CD1c-positive myeloid dendritic cell (primary cell): ENCODE measurements at regions not wholly inside any gene's neighbourhood (a gene's known extent, or its start where the extent isn't known, plus 50 kb on each side); places are given as distances from the start of the nearest gene placed in this dataset.

ENCODE experiments used
- DNase-seq: peaks from one replicate; pipeline ENCODE4 v3.0.0-alpha.2; 2016; ENCODE audit errors: extremely low spot score

DNA sequence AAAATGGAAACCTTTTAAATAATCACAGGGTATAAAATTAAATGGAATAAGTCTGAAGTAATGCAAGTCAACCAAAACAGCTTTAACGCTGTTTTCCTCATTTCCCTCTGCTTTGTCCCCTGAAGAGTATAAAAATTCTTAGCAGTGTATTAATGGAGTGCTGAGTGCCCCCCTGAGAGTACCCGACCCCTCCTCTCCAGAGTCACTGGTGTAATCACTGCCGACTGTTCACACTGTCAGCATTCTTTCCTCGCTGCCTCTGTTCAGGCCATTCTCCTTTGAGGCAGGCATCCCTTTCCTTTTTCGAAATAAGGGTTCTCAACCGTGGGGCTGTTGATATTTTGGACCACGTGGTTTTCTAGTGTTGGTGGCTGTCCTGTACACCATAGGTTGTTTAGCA is 146.9 kb upstream of the SLC10A2 start:
- DNase-seq: no peak

- no peak for DNase-seq
These were observed 144.1 kb upstream of the SLC10A2 start for GRCh38 chr13:103210348-103210747.

DNA sequence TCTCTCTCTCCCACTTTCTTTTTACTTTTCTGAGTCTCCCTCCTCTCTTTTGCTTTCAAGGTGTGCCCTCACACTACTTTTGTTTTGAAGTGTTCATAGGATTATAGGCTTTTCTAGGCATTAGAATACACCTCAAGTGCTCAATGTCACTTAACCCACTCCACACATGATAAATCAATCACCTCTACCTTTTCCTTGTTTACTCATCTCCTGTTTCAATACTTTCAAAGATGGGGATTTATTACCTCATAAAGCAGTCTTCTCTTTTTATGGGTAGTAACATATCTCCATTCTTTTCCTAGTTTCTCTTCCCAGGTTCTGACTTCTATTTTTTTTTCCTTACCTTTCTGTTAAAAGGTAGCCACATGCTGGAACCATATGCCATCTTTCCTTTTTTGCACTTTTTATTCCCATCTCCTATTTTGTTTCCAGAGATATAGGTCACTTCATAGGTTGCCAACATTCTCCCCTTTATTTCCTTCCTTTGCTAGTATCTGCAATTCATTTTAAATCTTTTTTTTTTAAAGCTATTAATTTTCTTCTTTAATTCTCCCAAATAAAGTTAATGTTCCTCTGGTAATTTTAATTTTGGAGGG is 137.6 kb upstream of the SLC10A2 start:
- no peak for DNase-seq

DNA sequence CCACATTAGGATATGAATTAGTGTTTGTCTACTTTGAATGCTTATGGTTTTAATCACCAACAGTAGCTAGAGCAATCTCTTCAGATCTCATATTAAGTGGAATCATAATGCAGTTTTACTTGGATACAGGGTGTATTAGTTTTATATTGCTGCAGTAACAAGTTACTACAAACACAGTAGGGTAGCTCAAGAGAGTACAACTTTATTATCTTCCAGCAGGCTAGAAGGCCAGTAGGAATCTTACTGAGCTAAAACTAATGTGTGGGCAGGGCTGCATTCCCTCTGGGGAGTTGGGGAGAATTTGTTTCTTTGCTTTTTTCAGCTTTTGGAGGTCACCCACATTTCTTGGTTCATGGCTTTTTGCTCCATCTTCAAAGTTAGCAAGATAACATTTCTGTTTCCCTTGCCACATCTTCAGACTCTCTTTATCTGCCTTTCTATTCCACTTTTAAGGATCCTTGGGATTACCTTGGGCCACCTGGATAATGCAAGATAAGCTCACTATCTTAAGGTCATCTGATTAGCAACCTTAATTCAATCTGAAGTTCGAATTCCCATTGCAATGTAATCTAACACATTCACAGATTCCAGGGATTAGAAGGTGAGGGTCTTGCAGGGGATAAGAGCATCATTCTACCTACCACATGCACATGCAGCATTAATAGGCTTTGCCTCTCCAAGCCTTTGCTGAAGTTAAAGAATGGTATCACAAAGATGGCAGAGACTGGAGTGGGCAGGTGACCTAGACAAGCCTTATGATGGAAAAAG is 134.1 kb upstream of the SLC10A2 start:
- no peak for DNase-seq

GRCh38 chr13:103199380-103200088 is 133.3 kb upstream of the SLC10A2 start:
- DNase-seq: no peak

- no peak for DNase-seq
These were observed 130.1 kb upstream of the SLC10A2 start for GRCh38 chr13:103196356-103196755.

DNA sequence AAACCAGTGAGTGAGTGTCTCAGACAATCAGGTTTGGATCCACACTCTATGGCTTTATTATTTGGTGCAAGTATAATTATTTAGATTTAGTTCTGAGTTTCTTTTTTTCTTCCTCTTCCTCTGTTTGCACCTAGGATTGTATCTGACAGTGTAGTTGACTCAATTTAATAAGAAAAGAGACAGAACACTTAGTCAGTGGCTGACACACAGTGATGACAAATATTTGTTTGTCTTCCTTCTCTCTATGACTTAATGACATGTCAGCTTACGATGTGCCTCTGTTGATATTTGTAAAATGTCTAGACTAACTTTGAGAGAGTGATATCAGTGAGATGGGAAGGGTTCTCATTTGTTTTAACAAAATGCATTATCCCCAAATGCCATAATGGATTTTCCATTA is 129.5 kb upstream of the SLC10A2 start:
- DNase-seq: no peak

GRCh38 chr13:103194871-103195270 is 128.7 kb upstream of the SLC10A2 start:
- no peak for DNase-seq

DNA sequence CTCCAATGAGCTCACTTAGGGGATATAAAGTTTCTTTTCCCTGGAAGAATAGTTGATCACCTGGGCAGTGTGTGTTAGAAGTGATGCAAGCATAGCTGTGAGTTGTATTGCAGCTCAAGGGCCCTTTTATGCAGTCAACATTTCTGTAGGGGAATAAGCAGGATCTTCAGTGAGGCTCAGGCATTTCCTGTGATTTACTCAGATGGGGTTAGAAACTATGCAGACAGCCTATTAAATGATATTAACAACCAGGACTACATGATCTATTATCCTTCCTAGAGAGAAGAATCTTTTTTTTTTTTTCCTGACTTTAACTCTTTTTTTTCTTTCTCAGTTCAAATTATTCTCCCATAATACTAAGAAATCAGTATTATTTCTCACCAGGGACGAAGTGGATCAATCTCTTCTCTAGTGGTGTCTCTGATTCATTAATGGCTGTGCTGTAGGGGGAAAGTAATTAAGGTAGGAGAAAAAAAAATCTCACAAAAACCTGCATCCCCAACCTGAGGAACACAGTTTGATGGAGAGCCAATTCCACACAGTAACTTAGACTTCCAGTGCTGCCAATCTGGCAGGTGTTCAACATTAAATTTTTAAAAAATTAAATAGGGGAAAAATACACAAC is 126.4 kb upstream of the SLC10A2 start:
- no peak for DNase-seq

- no peak for DNase-seq
These were observed 124.6 kb upstream of the SLC10A2 start for GRCh38 chr13:103190841-103191240.

- DNase-seq: no peak
These were observed 122.6 kb upstream of the SLC10A2 start for GRCh38 chr13:103188713-103189326.

- DNase-seq: no peak
These were observed 121.5 kb upstream of the SLC10A2 start for GRCh38 chr13:103187721-103188156.

DNA sequence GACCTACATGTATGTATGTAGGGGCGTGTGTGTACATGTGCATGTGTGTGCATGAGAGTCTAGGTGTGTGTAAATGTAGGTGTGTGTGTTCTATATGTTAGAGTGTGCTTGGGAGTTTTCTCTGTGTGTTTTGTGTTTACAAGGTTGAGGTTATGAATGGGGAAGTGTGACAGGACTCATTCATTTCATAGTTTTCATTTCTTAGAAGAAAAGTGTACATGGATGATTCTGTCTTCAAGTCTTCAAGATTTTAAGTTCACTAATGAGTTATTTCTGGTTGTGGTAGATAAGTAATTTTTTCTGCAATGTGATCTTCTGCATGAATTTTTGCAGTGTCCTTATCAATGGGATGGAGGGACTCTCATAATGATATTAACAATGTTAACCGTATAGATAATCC is 118.2 kb upstream of the SLC10A2 start:
- no peak for DNase-seq

- no peak for DNase-seq
These were observed 113.0 kb upstream of the SLC10A2 start for GRCh38 chr13:103178986-103179943.

- DNase-seq: no peak
These were observed 108.7 kb upstream of the SLC10A2 start for GRCh38 chr13:103174966-103175365.

- no peak for DNase-seq
These were observed 102.8 kb upstream of the SLC10A2 start for GRCh38 chr13:103168901-103169508.

DNA sequence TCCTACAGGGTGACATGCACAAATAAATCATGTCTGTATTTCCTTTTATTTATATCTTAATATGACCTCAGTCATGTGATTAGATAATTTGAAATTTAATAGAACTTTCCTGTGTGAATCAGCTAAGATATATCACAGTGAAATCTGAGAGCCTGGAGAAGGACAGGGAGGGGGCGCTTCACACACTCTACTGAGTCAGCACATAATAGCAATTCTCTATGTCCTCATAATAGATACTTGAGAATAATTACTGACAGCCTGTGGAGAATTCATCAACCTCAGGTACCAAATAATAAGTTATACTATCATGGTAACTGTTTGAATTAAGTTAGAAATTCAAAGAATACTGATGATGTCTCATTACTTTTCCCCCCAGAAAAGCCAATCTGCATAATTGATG is 98.0 kb upstream of the SLC10A2 start:
- DNase-seq: no peak

GRCh38 chr13:103161476-103161875 is 95.3 kb upstream of the SLC10A2 start:
- no peak for DNase-seq

DNA sequence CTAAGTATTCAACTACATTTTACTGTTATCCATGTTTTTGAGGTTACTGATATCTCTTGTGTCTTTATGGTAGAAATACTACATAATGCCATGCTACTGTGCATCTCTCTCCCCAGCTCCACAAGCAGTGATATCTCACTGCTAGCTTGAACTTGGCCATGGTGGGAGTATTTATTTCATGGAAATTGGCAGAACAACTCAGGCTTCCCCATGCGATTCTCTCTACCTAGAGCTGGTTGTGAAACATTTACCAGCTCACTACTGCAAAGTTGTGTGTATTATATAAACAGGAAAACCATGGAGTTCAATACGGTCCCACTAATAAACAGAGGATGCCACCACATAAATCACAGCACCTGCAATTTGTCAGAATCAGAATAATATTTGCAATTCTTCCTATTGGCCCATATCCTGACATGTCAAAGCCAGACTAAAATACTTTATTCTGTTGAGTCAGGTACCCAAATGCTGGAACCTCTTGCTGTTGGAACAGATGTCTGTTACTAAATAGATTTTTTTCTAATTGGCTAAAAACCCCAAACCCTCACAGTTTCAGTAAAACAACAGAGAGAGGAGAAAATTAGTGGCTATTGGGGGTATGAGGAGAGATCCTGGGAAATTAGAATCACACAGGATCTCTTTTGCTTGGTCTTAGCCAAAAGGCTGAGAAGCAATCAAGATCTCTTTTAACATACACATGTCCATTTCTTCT is 91.4 kb upstream of the SLC10A2 start:
- DNase-seq: no peak

DNA sequence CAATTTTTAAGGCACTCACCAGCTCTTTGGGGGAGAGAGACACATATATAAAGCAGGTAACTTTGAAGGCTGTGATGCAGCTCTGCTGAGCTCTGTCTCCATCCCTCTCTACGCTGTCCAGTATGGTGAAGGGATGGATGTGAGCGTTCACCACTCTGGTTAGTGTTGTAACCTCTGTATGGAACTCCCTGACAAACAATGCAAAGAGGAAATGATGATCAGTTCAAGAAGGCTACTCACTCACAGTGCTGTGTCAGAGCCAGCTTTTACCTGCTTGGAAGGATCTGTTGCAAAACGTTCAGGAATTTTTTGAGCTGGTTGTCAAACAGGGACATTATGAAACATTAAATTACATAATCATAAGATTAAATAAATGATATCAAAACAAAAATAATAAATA is 90.8 kb upstream of the SLC10A2 start:
- no peak for DNase-seq
